ENCODE measurements at regions not wholly inside any gene's neighbourhood (a gene's known extent, or its start where the extent isn't known, plus 50 kb on each side); places are given as distances from the start of the nearest gene placed in this dataset.

DNA sequence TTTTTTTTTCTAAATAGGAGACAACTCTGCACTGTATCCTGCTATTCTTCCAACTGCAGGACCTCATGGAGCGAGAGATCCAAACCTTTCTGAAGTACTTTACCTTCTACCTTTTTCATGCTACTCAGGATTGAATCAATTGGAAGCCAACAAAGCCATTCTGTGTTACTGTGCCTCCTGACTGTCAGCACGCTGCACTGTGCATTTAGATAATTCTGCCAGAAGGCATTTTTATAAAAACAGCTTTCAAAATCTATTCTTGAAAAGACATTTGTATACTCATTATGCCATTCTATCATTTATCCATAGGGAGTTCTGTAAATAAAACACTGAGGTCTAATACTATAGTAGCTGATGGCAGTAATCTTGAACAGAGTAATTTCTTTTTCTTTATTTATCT lies 142.8 kb downstream of the SLIT2 start:
- TF ChIP-seq, protein P1, sequence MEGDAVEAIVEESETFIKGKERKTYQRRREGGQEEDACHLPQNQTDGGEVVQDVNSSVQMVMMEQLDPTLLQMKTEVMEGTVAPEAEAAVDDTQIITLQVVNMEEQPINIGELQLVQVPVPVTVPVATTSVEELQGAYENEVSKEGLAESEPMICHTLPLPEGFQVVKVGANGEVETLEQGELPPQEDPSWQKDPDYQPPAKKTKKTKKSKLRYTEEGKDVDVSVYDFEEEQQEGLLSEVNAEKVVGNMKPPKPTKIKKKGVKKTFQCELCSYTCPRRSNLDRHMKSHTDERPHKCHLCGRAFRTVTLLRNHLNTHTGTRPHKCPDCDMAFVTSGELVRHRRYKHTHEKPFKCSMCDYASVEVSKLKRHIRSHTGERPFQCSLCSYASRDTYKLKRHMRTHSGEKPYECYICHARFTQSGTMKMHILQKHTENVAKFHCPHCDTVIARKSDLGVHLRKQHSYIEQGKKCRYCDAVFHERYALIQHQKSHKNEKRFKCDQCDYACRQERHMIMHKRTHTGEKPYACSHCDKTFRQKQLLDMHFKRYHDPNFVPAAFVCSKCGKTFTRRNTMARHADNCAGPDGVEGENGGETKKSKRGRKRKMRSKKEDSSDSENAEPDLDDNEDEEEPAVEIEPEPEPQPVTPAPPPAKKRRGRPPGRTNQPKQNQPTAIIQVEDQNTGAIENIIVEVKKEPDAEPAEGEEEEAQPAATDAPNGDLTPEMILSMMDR (IDR thresholded peaks at IDR 0.05): no peak
- no peak for TF ChIP-seq SIN3A (IDR thresholded peaks at IDR 0.05; ENCODE audit: borderline replicate concordance, insufficient read depth, low read depth, low read length)
- no peak for TF ChIP-seq TCF7L2 (IDR thresholded peaks at IDR 0.05; ENCODE audit: low read depth, low read length)
- TF ChIP-seq, protein P2, sequence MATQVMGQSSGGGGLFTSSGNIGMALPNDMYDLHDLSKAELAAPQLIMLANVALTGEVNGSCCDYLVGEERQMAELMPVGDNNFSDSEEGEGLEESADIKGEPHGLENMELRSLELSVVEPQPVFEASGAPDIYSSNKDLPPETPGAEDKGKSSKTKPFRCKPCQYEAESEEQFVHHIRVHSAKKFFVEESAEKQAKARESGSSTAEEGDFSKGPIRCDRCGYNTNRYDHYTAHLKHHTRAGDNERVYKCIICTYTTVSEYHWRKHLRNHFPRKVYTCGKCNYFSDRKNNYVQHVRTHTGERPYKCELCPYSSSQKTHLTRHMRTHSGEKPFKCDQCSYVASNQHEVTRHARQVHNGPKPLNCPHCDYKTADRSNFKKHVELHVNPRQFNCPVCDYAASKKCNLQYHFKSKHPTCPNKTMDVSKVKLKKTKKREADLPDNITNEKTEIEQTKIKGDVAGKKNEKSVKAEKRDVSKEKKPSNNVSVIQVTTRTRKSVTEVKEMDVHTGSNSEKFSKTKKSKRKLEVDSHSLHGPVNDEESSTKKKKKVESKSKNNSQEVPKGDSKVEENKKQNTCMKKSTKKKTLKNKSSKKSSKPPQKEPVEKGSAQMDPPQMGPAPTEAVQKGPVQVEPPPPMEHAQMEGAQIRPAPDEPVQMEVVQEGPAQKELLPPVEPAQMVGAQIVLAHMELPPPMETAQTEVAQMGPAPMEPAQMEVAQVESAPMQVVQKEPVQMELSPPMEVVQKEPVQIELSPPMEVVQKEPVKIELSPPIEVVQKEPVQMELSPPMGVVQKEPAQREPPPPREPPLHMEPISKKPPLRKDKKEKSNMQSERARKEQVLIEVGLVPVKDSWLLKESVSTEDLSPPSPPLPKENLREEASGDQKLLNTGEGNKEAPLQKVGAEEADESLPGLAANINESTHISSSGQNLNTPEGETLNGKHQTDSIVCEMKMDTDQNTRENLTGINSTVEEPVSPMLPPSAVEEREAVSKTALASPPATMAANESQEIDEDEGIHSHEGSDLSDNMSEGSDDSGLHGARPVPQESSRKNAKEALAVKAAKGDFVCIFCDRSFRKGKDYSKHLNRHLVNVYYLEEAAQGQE (IDR thresholded peaks at IDR 0.05; ENCODE audit: insufficient read depth in 1 of 2, low read depth in 2 of 2, low read length in 1 of 2): no peak
- no peak for TF ChIP-seq POLR2AphosphoS5 (IDR thresholded peaks at IDR 0.05; ENCODE audit: low read depth, low read length)
- ATAC-seq: no peak
- BruUV-seq (replicated peaks): no TSS peak
- in situ Hi-C loops (cut with HindIII; ENCODE audit: low pct_unique_long_range_greater_than_20kb, low sequenced_read_pairs): no loop called here
- no peak overlapping the region for H3K4me3 ChIP-seq (ENCODE audit: low read depth in 2 of 2, low read length in 2 of 2)
- no peaks in the 10 kb centered on the region for H3K36me3 ChIP-seq (ENCODE audit: control insufficient read depth, insufficient read depth, low read length)
- no peaks in the 10 kb centered on the region for H3K27me3 ChIP-seq (ENCODE audit: control insufficient read depth, insufficient read depth, low read length)
- DNase-seq (ENCODE audit: low read depth, low spot score): no peak
- H3K4me1 ChIP-seq (ENCODE audit: control insufficient read depth, insufficient read depth, low read length): no peaks in the 10 kb centered on the region
- H3K27ac ChIP-seq (ENCODE audit: low read length): no peak overlapping the region
- intact Hi-C loops (cut with micrococcal nuclease; ENCODE audit: unreplicated experiment): no loop called here
- no peaks in the 10 kb centered on the region for H3K9me3 ChIP-seq (ENCODE audit: control insufficient read depth, insufficient read depth, low read depth, low read length)
- POLR2A ChIA-PET: no interaction called here
- CTCF ChIA-PET: no interaction called here

DNA sequence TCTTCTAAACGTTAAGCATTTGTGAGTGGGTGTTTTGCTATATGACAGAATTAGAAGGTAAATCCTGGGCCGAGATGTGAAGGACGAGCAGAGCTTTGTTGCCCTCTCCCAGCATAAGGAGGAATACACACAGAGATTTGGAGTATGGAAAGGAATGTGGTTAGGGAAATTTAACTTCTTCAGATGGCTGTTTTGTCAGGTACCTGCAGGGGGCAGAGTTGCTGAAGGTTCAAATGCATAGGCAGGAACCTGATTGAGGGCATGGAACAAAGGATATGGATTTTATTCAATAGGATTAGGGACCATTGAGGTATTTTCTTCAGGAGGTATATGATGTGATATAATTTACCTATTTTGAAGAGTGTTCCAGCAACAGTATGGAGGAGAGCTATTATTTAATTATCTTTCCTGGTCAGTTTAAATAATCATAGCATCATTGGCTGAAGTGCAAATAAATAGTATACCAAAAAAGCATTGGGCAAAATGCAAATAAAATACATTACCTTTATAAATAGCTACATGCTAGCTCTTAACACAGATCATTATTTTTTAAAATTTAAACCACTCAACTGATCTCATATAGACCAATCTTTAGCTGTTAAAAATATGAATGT lies 143.6 kb downstream of the SLIT2 start:
- TF ChIP-seq, protein P1 (IDR thresholded peaks at IDR 0.05): peak; percentile 67
- no peak for TF ChIP-seq SIN3A (IDR thresholded peaks at IDR 0.05; ENCODE audit: borderline replicate concordance, insufficient read depth, low read depth, low read length)
- Histone ChIP-seq H3K4me1 (ENCODE audit: control insufficient read depth, insufficient read depth, low read length) (no peaks in the 10 kb centered on the region), H3K27me3 (ENCODE audit: control insufficient read depth, insufficient read depth, low read length) (no peaks in the 10 kb centered on the region), H3K9me3 (ENCODE audit: control insufficient read depth, insufficient read depth, low read depth, low read length) (no peaks in the 10 kb centered on the region), H3K36me3 (ENCODE audit: control insufficient read depth, insufficient read depth, low read length) (no peaks in the 10 kb centered on the region), H3K27ac (ENCODE audit: low read length) (no peak overlapping the region), H3K4me3 (ENCODE audit: low read depth in 2 of 2, low read length in 2 of 2) (no peak overlapping the region)
- ATAC-seq: no peak
- intact Hi-C loops (cut with micrococcal nuclease; ENCODE audit: unreplicated experiment) (no loop called here), in situ Hi-C loops (cut with HindIII; ENCODE audit: low pct_unique_long_range_greater_than_20kb, low sequenced_read_pairs) (no loop called here)
- no TSS peak for BruUV-seq (replicated peaks)
- ChIA-PET CTCF (interaction anchor here (0.8 kb wide), 1 partner anchor 33 kb away, joined by 3 read pairs; no protein-coding TSS in a partner anchor), POLR2A (no interaction called here)
- no peak for DNase-seq (ENCODE audit: low read depth, low spot score)
